ENCODE measurements at regions not wholly inside any gene's neighbourhood (a gene's known extent, or its start where the extent isn't known, plus 50 kb on each side); places are given as distances from the start of the nearest gene placed in this dataset.

DNA sequence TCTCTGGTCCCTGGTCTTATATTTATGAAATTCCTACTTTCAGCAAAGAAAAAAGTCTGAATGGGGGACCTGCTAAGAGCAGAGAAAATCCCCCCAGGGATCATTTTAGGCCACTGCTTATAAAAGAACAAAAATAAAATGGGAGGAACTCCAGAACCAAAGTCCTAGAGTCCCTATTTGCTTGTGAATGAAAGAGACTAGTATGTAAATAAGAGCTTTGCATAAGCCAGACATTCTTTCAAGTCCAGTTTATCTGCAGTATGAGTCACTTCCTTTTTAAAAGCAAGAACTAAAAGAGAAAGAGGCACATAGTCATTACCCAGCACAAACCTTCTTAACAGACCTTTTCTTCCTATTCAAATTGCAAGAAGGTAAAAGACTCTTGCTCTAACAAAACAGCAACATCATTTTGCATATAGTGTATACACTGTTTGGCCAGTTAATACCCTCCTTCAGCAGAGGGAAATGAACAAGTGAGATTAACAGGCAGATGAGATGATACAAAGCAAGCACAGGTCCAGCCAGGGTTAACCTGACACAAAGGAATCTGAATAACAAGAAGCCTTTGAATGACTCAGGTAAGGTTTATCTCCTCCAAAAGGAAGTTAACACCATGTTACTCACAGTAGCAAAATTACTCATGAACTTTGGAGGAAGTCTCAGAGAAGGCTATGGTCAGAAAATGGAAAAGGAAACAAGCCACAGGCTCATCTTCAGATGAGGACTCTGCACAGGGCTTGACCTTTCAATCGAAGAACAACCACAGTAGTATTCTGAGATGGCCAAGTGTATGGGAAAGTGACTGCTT, 87.3 kb downstream of the PHLDA1 start:
- Histone ChIP-seq H3K4me3 (peak overlapping the region; percentile 2; the same call in 1 of the 3 replicates), H3K9me3 (no peaks in the 10 kb centered on the region), H3K27ac (peak overlapping the region; percentile 91 to 96), H3K4me2 (peak overlapping the region; percentile 80), H3K4me1 (peaks cover 54% of the 10 kb centered on the region)
- WGBS (ENCODE audit: missing lambda C conversion rate) = 6% methylated on average over 1 of the region's 1 CpG
- ATAC-seq = peak; percentile 86 to 93
- POLR2A ChIA-PET = interaction anchor here (0.6 to 2.0 kb wide), 7 partner anchors 10 to 87 kb away, joined by 3 to 10 read pairs (median 6); partner anchors contain the start of gene PHLDA1
- CTCF ChIA-PET = interaction anchor here (0.7 to 2.0 kb wide), 3 partner anchors 9 to 87 kb away, joined by 3 to 8 read pairs (median 3); partner anchors contain the start of gene PHLDA1
- DNase-seq (ENCODE audit: low read depth in 1 of 2, low spot score in 1 of 2) = peak; percentile 51 to 94
- FAIRE-seq = peak; percentile 84
- TF ChIP-seq RARB (CRISPR knock-in tag; IDR thresholded peaks at IDR 0.05) = peak; percentile 90
- TF ChIP-seq CHD2 (IDR thresholded peaks at IDR 0.05; ENCODE audit: low read length, partially characterized antibody) = no peak
- no peak; the same call in 1 of the 2 replicates for TF ChIP-seq HOXB5 (CRISPR knock-in tag; IDR thresholded peaks at IDR 0.05)
- TF ChIP-seq, protein P1, sequence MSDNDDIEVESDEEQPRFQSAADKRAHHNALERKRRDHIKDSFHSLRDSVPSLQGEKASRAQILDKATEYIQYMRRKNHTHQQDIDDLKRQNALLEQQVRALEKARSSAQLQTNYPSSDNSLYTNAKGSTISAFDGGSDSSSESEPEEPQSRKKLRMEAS (IDR thresholded peaks at IDR 0.05) = peak; percentile 78
- TF ChIP-seq HOXA7 (CRISPR knock-in tag; IDR thresholded peaks at IDR 0.05) = 0 out of 2 replicates have a peak, but pooled peaks have one; percentile 38
- peak; percentile 86 to 88 for TF ChIP-seq JUN (IDR thresholded peaks at IDR 0.05)
- TF ChIP-seq, protein P2, sequence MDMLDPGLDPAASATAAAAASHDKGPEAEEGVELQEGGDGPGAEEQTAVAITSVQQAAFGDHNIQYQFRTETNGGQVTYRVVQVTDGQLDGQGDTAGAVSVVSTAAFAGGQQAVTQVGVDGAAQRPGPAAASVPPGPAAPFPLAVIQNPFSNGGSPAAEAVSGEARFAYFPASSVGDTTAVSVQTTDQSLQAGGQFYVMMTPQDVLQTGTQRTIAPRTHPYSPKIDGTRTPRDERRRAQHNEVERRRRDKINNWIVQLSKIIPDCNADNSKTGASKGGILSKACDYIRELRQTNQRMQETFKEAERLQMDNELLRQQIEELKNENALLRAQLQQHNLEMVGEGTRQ (IDR thresholded peaks at IDR 0.05) = no peak
- peak; percentile 88 for TF ChIP-seq GATA3 (IDR thresholded peaks at IDR 0.05; ENCODE audit: borderline replicate concordance)
- TF ChIP-seq ZC3H11A (IDR thresholded peaks at IDR 0.05) = no peak
- TF ChIP-seq NR3C1 (IDR thresholded peaks at IDR 0.05) = no peak
- 0 out of 2 replicates have a peak, but pooled peaks have one; percentile 54 for TF ChIP-seq TFCP2L1 (CRISPR knock-in tag; IDR thresholded peaks at IDR 0.05)
- no peak; the same call in 1 of the 2 replicates for TF ChIP-seq HOXB13 (CRISPR knock-in tag; IDR thresholded peaks at IDR 0.05; ENCODE audit: low read depth)
- no peak for TF ChIP-seq RCOR1 (IDR thresholded peaks at IDR 0.05; ENCODE audit: low read depth, low read length)
- TF ChIP-seq, protein P3, sequence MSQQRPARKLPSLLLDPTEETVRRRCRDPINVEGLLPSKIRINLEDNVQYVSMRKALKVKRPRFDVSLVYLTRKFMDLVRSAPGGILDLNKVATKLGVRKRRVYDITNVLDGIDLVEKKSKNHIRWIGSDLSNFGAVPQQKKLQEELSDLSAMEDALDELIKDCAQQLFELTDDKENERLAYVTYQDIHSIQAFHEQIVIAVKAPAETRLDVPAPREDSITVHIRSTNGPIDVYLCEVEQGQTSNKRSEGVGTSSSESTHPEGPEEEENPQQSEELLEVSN (IDR thresholded peaks at IDR 0.05; ENCODE audit: borderline replicate concordance, low read depth) = no peak
- no peak for TF ChIP-seq KDM1A (IDR thresholded peaks at IDR 0.05; ENCODE audit: low read depth)
- no peak for TF ChIP-seq RNF2 (IDR thresholded peaks at IDR 0.05; ENCODE audit: borderline replicate concordance, low read depth)
- peak; percentile 88 to 90; a peak in 4 of 5 replicates for TF ChIP-seq EP300 (IDR thresholded peaks at IDR 0.05)
- TF ChIP-seq SMC3 (IDR thresholded peaks at IDR 0.05) = peak; percentile 45; the same call in 2 of the 3 replicates
- TF ChIP-seq HDAC2 (IDR thresholded peaks at IDR 0.05) = no peak
- TF ChIP-seq FOSL2 (IDR thresholded peaks at IDR 0.05) = peak; percentile 80
- TF ChIP-seq FOSL2 (CRISPR knock-in tag; IDR thresholded peaks at IDR 0.05) = peak; percentile 98
- TF ChIP-seq POLR2A (IDR thresholded peaks at IDR 0.05; ENCODE audit: low read length) = no peak
- TF ChIP-seq EHMT2 (IDR thresholded peaks at IDR 0.05; ENCODE audit: low read depth) = no peak
- TF ChIP-seq, protein P4, sequence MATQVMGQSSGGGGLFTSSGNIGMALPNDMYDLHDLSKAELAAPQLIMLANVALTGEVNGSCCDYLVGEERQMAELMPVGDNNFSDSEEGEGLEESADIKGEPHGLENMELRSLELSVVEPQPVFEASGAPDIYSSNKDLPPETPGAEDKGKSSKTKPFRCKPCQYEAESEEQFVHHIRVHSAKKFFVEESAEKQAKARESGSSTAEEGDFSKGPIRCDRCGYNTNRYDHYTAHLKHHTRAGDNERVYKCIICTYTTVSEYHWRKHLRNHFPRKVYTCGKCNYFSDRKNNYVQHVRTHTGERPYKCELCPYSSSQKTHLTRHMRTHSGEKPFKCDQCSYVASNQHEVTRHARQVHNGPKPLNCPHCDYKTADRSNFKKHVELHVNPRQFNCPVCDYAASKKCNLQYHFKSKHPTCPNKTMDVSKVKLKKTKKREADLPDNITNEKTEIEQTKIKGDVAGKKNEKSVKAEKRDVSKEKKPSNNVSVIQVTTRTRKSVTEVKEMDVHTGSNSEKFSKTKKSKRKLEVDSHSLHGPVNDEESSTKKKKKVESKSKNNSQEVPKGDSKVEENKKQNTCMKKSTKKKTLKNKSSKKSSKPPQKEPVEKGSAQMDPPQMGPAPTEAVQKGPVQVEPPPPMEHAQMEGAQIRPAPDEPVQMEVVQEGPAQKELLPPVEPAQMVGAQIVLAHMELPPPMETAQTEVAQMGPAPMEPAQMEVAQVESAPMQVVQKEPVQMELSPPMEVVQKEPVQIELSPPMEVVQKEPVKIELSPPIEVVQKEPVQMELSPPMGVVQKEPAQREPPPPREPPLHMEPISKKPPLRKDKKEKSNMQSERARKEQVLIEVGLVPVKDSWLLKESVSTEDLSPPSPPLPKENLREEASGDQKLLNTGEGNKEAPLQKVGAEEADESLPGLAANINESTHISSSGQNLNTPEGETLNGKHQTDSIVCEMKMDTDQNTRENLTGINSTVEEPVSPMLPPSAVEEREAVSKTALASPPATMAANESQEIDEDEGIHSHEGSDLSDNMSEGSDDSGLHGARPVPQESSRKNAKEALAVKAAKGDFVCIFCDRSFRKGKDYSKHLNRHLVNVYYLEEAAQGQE (IDR thresholded peaks at IDR 0.05) = no peak
- TF ChIP-seq ZSCAN20 (CRISPR knock-in tag; IDR thresholded peaks at IDR 0.05) = 0 out of 2 replicates have a peak, but pooled peaks have one; percentile 65
- TF ChIP-seq FOSB (CRISPR knock-in tag; IDR thresholded peaks at IDR 0.05) = peak; percentile 81
- no peak for TF ChIP-seq CBX2 (IDR thresholded peaks at IDR 0.05; ENCODE audit: borderline replicate concordance, low read depth)
- TF ChIP-seq MYC (IDR thresholded peaks at IDR 0.05; ENCODE audit: borderline replicate concordance, low read length) = no peak
- no peak for TF ChIP-seq TP53 (CRISPR knock-in tag; IDR thresholded peaks at IDR 0.05)
- TF ChIP-seq, protein P5, sequence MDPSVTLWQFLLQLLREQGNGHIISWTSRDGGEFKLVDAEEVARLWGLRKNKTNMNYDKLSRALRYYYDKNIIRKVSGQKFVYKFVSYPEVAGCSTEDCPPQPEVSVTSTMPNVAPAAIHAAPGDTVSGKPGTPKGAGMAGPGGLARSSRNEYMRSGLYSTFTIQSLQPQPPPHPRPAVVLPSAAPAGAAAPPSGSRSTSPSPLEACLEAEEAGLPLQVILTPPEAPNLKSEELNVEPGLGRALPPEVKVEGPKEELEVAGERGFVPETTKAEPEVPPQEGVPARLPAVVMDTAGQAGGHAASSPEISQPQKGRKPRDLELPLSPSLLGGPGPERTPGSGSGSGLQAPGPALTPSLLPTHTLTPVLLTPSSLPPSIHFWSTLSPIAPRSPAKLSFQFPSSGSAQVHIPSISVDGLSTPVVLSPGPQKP (IDR thresholded peaks at IDR 0.05; ENCODE audit: low read depth, low read length) = no peak
- TF ChIP-seq, protein P6, sequence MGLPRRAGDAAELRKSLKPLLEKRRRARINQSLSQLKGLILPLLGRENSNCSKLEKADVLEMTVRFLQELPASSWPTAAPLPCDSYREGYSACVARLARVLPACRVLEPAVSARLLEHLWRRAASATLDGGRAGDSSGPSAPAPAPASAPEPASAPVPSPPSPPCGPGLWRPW (IDR thresholded peaks at IDR 0.05) = no peak
- TF ChIP-seq BHLHE40 (IDR thresholded peaks at IDR 0.05; ENCODE audit: low read depth, low read length) = no peak
- TF ChIP-seq ESRRA (IDR thresholded peaks at IDR 0.05; ENCODE audit: borderline replicate concordance, low read length) = no peak
- TF ChIP-seq MAFK (IDR thresholded peaks at IDR 0.05; ENCODE audit: partially characterized antibody) = peak; percentile 70
